ENCODE measurements at regions not wholly inside any gene's neighbourhood (a gene's known extent, or its start where the extent isn't known, plus 50 kb on each side); places are given as distances from the start of the nearest gene placed in this dataset.
A peak's percentile ranks its signal among the peaks of the same experiment; 100 is the strongest.

GRCh38 chr4:19227701-19228100, 1024.0 kb upstream of the SLIT2 start (continued):
- no peak for TF ChIP-seq CEBPB (IDR thresholded peaks at IDR 0.05; ENCODE audit: borderline replicate concordance in 1 of 2, low read depth in 2 of 2, low read length in 2 of 2)
- no peak for TF ChIP-seq STAT3 (IDR thresholded peaks at IDR 0.05; ENCODE audit: low read depth, low read length)
- TF ChIP-seq SPI1 (IDR thresholded peaks at IDR 0.05; ENCODE audit: borderline replicate concordance, insufficient read depth, low read depth, low read length), result no peak
- TF ChIP-seq PAX8 (IDR thresholded peaks at IDR 0.05), result no peak
- TF ChIP-seq NR2C1 (IDR thresholded peaks at IDR 0.05), result no peak
- no peak for TF ChIP-seq IKZF1 (conservative IDR thresholded peaks at IDR 0.05)
- no peak for TF ChIP-seq FOXK2 (IDR thresholded peaks at IDR 0.05)

DNA sequence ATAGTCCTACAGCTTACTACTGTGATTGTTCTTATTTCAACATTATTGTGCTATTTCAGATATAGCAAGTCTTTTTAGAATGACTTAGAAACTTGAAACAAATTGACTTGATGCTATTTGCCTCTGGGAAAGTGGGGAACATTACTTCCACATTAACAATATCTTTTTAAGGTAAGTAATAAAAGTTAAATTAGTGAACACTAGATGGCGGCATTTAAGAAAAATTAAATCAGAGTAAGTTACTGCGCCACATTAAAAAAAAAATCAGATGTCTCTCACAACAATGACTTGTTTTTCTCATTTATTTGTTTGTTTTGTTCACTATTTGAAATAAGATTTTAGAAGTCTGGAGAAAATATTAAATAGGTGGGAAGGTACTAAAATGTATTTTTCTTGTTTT, 1026.9 kb upstream of the SLIT2 start:
- intact Hi-C loops (cut with micrococcal nuclease; ENCODE audit: unreplicated experiment), result loop anchor here (5.0 to 10.0 kb wide), 3 partner anchors 1022 to 1460 kb away; no protein-coding TSS in a partner anchor

More for the DNA sequence above, 1026.9 kb upstream of the SLIT2 start:
- ATAC-seq (no peak), FAIRE-seq (peak; percentile 35), DNase-seq (ENCODE audit: low read depth, low spot score) (no peak)
- H3K36me3 ChIP-seq (ENCODE audit: control insufficient read depth in 2 of 2, insufficient read depth in 2 of 2, low read length in 1 of 2), result no peaks in the 10 kb centered on the region
- SMC1A ChIA-PET (ENCODE audit: uncharacterized antibody, unreplicated experiment), result interaction anchor here (0.8 kb wide), 1 partner anchor 1023 kb away, joined by 4 read pairs; no protein-coding TSS in a partner anchor
- no peaks in the 10 kb centered on the region for H3K79me2 ChIP-seq (ENCODE audit: control insufficient read depth, insufficient read depth, low read length)
- CTCF ChIA-PET, result interaction anchor here (0.9 kb wide), 1 partner anchor 1024 kb away, joined by 3 read pairs; no protein-coding TSS in a partner anchor
- peak; percentile 31; the same call in 1 of the 2 replicates for TF ChIP-seq SMC3 (IDR thresholded peaks at IDR 0.05; ENCODE audit: borderline replicate concordance, low read length)
- TF ChIP-seq CTCF (IDR thresholded peaks at IDR 0.05 in 2 of 3, conservative IDR thresholded peaks at IDR 0.05 in 1 of 3; ENCODE audit: control insufficient read depth in 2 of 3, extremely low read depth in 1 of 3, insufficient read depth in 1 of 3, low read depth in 3 of 3, low read length in 3 of 3), result peak in 1 of 3 experiments; percentile 14; a peak in 2 of 6 replicates
- 0 out of 2 replicates have a peak, but pooled peaks have one; percentile 20 for TF ChIP-seq RAD21 (IDR thresholded peaks at IDR 0.05; ENCODE audit: insufficient read depth, low read depth, low read length)
- TF ChIP-seq FOXK2 (IDR thresholded peaks at IDR 0.05), result no peak
- no peak overlapping the region for H3K4me3 ChIP-seq
- no peaks in the 10 kb centered on the region for H4K20me1 ChIP-seq (ENCODE audit: control insufficient read depth, insufficient read depth)
- no peaks in the 10 kb centered on the region for H3K27me3 ChIP-seq (replicated peaks in 1 of 2; ENCODE audit: control insufficient read depth in 2 of 2, insufficient read depth in 2 of 2, low read length in 1 of 2)
- BruUV-seq (replicated peaks), result no TSS peak
- H3K27ac ChIP-seq (ENCODE audit: control insufficient read depth, insufficient read depth), result no peak overlapping the region
- no peaks in the 10 kb centered on the region for H3K9me3 ChIP-seq (replicated peaks; ENCODE audit: control insufficient read depth, insufficient read depth, low read length)
- no peak overlapping the region for H3K4me2 ChIP-seq (ENCODE audit: control insufficient read depth, insufficient read depth)
- H2AFZ ChIP-seq (ENCODE audit: control insufficient read depth, low read depth, low read length), result no peak overlapping the region
- 4% methylated on average over 2 of the region's 2 CpGs for WGBS (ENCODE audit: insufficient coverage, insufficient replicate concordance, low lambda C conversion rate, missing lambda C conversion rate)
- no peak overlapping the region for H3K9ac ChIP-seq (ENCODE audit: control insufficient read depth, insufficient read depth, low read length)
- no peaks in the 10 kb centered on the region for H3K4me1 ChIP-seq (ENCODE audit: control insufficient read depth, insufficient read depth, low read length)
- POLR2A ChIA-PET, result no interaction called here
- RAD21 ChIA-PET (ENCODE audit: unreplicated experiment), result no interaction called here
- in situ Hi-C loops (cut with MboI), result loop anchor here (25.0 kb wide), 1 partner anchor 1462 kb away; no protein-coding TSS in a partner anchor

Measured in GM12878 (cell line).